C4-2B (cell line): ENCODE measurements at regions not wholly inside any gene's neighbourhood (a gene's known extent, or its start where the extent isn't known, plus 50 kb on each side); places are given as distances from the start of the nearest gene placed in this dataset.

Experiments used
- CTCF ChIP-seq: fragments of 450-650 bp; conservative IDR thresholded peaks from 2 replicates; pipeline ENCODE4 v1.5.1; 2017; ENCODE audit warnings: mild to moderate bottlenecking
- ZFX ChIP-seq: fragments of 450-650 bp; IDR thresholded peaks from 2 replicates; pipeline ENCODE4 v1.6.1; 2017

GRCh38 chr5:136482206-136482605, 116.9 kb upstream of the TRPC7 start:
- no peak for TF ChIP-seq CTCF
- no peak for TF ChIP-seq ZFX
